NCI-H1092 treated with DMSO at 0.1 percent for 48 hours (cell line): ENCODE measurements at regions not wholly inside any gene's neighbourhood (a gene's known extent, or its start where the extent isn't known, plus 50 kb on each side); places are given as distances from the start of the nearest gene placed in this dataset.
"Not testable (repeated sequence)": the region's sequence is repeated elsewhere in the genome, so short reads cannot be mapped to it uniquely, and the experiment has no call there.

ENCODE experiments used
- DNase-seq: peaks from one replicate; lab custom pipeline; 2025; lab: John Stamatoyannopoulos, UW

DNA sequence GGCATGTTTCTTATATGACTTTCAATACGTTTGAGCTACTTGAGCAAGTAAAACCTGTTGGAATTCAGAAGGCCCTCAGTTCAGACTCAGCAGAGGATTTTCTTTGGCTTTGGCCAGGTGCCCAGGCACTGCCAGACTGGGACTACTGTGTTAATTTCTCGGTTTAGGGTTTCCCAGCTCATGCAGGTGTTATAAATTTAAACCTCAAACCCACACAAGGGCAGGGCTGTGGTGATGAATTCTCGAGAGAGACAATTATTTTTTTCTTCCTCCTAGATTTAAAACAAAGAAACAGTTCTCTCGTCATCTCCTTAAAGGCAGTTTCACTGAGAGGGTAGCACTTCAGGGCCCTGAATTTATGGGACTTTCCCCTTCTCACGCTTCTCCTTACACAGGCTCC, 406.0 kb upstream of the PIK3R1 start:
- no peak for DNase-seq

DNA sequence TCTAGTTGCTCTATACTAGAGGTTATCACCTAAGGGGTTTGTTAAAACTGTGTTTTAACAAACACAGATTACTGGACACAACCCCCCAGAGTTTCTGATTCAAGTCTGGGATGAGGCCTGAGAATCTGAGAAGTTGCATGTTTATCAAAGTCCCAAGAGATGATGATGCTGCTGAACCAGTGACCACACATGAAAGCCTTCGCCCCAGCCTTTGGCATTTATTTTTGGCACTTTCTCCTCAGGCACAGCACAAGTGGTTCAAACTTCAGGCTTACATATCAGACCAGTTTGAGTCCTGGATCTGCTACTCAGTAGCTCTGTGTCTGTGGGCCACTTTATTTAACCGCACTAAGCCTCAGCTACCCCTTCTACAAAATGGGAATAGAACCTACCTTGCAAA, 407.2 kb upstream of the PIK3R1 start:
- DNase-seq: no peak

GRCh38 chr5:67807439-67807888, 408.1 kb upstream of the PIK3R1 start:
- DNase-seq: no peak

- no peak for DNase-seq
Measured at GRCh38 chr5:67806654-67807438, 408.7 kb upstream of the PIK3R1 start.

- DNase-seq: peak; percentile 2
Measured at GRCh38 chr5:67805666-67806348, 409.7 kb upstream of the PIK3R1 start.

- DNase-seq: no peak
Measured at GRCh38 chr5:67802766-67803165, 412.8 kb upstream of the PIK3R1 start.

DNA sequence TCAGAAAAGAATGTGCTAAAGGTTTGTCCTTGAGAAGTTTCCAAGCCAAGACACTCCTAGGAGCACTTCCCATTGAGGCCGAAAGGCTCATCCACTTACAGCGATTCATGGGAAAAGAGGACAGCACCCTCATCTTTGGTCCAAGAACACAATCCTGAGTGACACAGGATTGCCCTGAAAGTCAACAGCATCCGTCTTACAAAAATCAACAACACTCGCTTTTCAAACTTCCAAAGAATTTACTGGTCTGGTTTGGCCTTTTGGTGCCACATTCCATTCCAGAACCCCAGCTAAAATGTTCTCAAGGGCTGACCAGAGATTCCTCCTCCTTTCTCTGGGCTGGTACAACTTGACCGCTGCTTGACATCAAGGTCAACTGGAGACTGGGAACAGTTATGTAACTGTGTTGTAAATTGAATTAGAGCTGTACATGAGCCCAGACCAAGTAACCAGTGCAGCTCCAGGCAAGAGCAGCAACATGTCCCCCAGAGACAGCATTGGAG, 415.8 kb upstream of the PIK3R1 start:
- DNase-seq: no peak

GRCh38 chr5:67798470-67798869, 417.1 kb upstream of the PIK3R1 start:
- DNase-seq: not testable (repeated sequence)

- no peak for DNase-seq
Measured at GRCh38 chr5:67795781-67796477, 419.6 kb upstream of the PIK3R1 start.

GRCh38 chr5:67793966-67794365, 421.6 kb upstream of the PIK3R1 start:
- no peak for DNase-seq

GRCh38 chr5:67793418-67793817, 422.1 kb upstream of the PIK3R1 start:
- no peak for DNase-seq

DNA sequence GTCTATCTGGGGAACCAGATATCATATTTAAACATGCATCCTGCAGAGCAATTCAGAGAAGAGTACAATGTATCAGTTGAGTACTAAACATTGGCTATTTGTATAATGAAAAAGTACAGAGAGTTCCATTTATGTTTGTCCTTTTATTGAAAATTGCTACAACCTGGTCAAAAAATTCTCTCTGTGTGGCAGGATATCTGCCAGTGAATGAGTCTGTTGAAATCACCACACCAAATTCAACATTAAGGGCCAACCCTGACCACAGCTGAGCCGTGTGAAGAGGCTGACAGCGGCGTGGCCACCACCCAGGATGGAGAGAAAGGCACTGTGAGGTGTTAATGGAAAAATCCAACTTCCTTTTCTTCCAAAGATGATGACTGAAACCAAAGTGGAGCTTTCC, 422.7 kb upstream of the PIK3R1 start:
- DNase-seq: no peak

GRCh38 chr5:67790390-67790789, 425.2 kb upstream of the PIK3R1 start:
- DNase-seq: no peak

- DNase-seq: not testable (repeated sequence)
Measured at GRCh38 chr5:67779893-67780623, 435.5 kb upstream of the PIK3R1 start.

DNA sequence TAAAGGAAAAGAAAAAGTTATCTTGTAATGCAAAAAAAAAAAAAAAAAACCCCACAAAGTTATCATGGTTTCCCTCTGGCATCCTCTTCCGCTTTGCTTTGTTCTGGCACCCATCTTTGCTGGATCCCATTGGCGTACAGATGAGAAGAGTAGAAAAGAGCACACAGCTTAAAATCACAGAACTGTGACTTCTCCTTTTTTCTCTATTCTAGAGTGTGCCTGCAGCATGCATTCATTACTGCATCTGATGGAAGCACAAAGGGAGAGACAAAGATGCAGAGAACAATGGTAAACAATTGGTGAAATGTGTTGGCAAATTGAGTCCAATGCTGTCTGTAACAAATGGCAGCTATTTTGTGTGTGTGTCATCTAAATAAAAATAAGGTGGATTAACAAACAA, 440.8 kb upstream of the PIK3R1 start:
- DNase-seq: no peak

DNA sequence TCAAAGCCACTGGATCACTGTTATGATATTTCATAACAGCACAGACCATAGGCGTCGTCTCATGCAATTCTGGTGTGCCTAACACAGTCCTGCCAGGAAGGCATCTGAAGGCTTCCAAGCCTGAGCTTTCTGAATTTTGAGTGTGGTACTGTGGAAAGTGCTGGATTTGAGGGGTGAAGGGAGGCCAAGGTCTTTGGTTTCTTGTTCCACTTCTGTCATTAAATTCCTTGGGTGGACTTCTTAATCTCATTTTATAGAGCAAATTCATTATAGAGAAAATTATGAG, 441.3 kb upstream of the PIK3R1 start:
- no peak for DNase-seq

DNA sequence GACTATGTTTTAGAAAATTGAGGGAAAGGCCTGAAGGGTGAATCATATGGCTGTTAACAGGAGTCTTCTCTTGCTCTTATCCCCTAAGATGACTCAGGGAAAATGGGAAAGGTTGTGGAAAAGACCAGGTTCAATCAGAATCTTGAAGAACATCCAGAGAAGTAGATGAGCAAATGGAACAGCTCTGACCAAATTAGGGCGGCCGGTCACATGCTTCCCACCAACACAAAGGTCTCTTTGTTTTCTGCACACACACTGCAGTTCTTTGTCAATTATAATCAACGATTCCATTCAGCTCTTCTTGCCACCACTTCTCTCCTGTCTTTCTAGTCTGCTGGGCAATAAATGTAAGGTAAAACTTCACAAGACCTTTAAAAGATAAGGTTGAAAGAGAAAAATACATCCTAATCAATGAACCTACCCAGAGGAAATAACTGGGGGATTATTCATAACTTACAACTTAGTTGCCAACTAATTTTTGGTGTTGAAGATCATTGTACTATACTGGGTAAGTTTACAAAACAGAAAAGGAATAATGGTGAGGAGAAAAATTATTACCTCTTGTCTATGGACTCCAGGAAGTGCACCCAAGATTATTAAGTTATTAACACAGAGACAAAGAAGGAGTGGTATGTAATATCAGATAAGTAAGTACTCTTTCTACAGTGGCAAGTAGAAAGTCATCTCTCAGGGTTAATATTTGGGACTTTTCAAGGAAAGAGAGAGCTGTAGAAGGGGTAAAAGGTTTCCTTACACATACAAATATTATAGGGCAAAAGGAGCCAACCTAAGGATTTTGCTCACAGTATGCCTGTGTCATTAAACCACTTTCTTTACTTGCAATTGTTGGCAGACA, 441.9 kb upstream of the PIK3R1 start:
- no peak for DNase-seq

DNA sequence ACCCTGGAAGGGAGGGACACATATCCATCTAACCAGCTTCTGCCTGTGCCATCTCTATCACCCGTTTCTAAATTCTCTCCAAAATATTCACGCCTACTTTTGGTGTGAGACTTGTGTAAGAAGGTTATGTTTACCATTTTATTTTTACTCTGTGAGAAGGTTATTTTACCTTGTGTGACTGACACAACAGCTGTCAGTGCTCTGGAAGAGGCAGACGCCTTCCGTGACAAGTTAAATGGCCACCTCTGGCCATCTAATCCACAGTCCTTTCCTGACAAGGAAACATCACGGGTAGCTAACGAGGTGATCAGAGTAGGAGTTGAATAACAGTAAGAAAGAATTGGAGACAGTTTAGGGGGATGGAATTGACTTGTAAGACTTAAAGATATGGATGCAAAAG, 443.8 kb upstream of the PIK3R1 start:
- DNase-seq: no peak

GRCh38 chr5:67771221-67771620, 444.3 kb upstream of the PIK3R1 start:
- DNase-seq: no peak

GRCh38 chr5:67770431-67771025, 445.0 kb upstream of the PIK3R1 start:
- no peak for DNase-seq

GRCh38 chr5:67765697-67766096, 449.9 kb upstream of the PIK3R1 start:
- no peak for DNase-seq
